ENCODE measurements at regions not wholly inside any gene's neighbourhood (a gene's known extent, or its start where the extent isn't known, plus 50 kb on each side); places are given as distances from the start of the nearest gene placed in this dataset.

- TF ChIP-seq CTCF (conservative IDR thresholded peaks at IDR 0.05) (no peak), EZH2 (IDR thresholded peaks at IDR 0.05; ENCODE audit: low read depth) (no peak)
Observed at GRCh38 chr1:232894436-232894835, 56.0 kb upstream of the NTPCR start.
